Lower leg skin (tissue), 3 donors: ENCODE measurements at regions not wholly inside any gene's neighbourhood (a gene's known extent, or its start where the extent isn't known, plus 50 kb on each side); places are given as distances from the start of the nearest gene placed in this dataset.

Experiments used
- POLR2A ChIP-seq, 2 donors: fragments of 450-650 bp; IDR thresholded peaks; one replicate each; pipeline ENCODE4 v1.6.1; 2016 to 2017; ENCODE audit warnings: antibody characterized with exemption in 2 of 2, mild to moderate bottlenecking in 1 of 2, moderate library complexity in 1 of 2
- TF ChIP-seq, protein P1 (sequence below), 3 donors: fragments of 450-650 bp; IDR thresholded peaks; one replicate each; pipeline ENCODE4 v1.5.1; 2016; ENCODE audit warnings: antibody characterized with exemption in 3 of 3, mild to moderate bottlenecking in 3 of 3, moderate library complexity in 2 of 3

DNA sequence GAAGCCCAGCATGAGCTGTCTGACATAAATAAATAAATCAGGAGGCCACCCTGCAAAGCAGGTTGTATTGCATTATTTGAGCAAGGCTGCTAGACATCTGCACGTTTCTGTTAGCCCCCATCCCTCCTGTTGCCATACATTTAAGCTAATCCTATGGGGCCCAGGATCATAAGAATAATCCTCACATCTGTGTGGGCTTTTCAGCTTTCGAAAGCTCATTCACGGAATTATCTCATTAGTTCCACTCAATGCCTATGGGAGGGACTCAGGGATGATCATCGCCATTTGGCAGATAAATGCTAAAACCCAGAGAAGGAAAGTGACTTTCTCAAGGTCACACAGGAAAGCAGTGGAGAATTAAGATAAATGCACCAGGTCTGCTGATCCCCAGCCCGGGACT lies 123.4 kb downstream of the TLE3 start:
- TF ChIP-seq POLR2A (IDR thresholded peaks at IDR 0.05), result no peak
- TF ChIP-seq, protein P1, sequence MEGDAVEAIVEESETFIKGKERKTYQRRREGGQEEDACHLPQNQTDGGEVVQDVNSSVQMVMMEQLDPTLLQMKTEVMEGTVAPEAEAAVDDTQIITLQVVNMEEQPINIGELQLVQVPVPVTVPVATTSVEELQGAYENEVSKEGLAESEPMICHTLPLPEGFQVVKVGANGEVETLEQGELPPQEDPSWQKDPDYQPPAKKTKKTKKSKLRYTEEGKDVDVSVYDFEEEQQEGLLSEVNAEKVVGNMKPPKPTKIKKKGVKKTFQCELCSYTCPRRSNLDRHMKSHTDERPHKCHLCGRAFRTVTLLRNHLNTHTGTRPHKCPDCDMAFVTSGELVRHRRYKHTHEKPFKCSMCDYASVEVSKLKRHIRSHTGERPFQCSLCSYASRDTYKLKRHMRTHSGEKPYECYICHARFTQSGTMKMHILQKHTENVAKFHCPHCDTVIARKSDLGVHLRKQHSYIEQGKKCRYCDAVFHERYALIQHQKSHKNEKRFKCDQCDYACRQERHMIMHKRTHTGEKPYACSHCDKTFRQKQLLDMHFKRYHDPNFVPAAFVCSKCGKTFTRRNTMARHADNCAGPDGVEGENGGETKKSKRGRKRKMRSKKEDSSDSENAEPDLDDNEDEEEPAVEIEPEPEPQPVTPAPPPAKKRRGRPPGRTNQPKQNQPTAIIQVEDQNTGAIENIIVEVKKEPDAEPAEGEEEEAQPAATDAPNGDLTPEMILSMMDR (IDR thresholded peaks at IDR 0.05), result no peak
